ENCODE measurements at regions not wholly inside any gene's neighbourhood (a gene's known extent, or its start where the extent isn't known, plus 50 kb on each side); places are given as distances from the start of the nearest gene placed in this dataset.

DNA sequence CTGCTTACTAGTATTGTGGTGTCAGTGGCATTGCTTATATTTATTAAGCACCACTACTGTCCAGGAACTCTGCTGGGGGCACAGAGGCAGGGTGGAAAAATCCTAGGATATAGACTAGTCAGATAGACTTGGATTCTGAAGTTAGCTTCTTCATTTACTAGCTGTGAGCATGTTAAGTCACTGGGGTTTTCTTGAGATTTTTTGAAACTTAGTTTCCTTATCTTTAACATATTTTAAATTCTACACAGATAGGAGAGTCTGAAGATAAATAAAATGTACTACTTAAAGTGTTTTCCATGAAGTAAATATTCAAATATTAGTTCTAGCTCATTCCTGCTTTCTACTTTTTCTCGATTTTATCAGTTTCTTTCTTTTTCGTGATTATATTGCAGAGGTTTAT is 196.9 kb upstream of the GRID2 start:
- no peak for DNase-seq (ENCODE audit: low read depth)

DNA sequence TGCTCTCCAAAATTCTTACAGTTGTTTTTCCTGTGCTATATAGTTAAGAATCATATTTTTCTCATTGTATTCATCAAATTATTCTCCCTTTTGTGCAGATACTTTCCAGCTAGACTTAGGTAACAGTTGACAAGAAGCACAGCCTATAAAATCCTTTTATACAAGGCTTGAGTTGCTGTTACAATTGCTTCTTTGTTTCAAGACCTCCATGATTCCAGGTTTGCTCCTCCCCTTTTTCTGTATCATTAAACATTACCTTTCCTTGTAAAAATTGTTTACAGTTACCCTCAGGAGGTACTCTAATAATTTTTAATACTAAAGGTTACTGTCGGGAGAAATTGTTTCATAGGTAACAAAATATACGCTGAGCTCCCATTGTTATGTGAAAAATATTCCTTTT is 192.3 kb upstream of the GRID2 start:
- DNase-seq (ENCODE audit: low read depth) = no peak

DNA sequence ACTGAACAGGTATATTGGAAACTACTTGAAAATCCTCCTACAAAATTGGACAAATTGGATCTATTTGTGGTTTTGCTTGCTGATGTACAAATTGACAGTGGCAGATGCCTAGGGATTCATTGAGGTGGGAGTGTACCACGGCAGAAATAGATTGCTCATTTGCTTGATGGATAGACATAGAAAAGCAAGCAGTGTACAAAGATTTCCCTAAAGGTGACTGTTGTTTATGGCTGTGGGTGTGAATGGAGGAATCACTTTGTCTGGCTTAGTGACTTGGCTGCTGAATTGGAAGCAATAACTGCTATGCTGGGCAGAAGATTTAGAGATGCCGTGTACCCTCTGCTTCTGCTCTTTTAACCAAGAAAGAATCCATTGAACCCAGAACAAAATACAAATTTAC is 191.0 kb upstream of the GRID2 start:
- no peak for DNase-seq (ENCODE audit: low read depth)

GRCh38 chr4:92120810-92121498 is 182.8 kb upstream of the GRID2 start:
- no peak for DNase-seq (ENCODE audit: low read depth)

GRCh38 chr4:92122911-92123310 is 180.9 kb upstream of the GRID2 start:
- DNase-seq (ENCODE audit: low read depth) = no peak

DNA sequence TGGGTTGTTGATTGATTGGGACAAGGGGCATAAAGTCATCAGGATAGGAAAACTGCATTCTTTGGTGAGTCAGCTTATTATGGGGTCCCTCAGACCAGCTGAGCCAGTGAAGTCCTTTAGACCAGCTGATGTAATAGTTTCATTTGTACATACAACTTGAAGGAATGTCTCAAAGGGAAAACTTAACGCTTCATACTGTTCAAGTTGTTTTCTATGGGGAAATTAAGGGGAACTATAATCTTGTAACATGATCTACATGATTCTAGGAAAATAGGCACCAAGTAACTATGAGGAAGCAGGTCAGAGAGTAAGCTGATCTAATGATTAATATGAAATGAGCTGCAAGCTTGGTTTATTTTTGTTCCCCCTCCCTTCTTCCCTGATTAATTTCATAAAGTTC is 175.1 kb upstream of the GRID2 start:
- DNase-seq (ENCODE audit: low read depth) = no peak

- DNase-seq (ENCODE audit: low read depth) = no peak
Observed at GRCh38 chr4:92129408-92129994, 174.3 kb upstream of the GRID2 start.

DNA sequence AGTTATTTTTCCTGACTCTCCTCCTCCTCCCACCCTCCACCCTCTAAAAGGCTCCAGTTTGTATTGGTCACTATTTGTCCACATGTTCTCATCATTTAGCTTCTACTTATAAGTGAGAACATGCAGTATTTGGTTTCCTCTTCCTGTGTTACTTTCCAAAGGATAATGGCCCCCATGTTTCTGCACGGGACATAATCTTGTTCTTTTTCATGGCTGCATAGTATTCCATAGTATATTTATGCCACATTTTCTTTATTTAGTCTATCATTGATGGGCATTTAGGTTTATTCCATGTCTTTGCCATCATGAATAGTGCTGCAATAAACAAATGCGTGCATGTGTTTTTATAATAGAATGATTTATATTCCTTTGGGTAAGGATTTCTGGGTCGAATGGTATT is 167.3 kb upstream of the GRID2 start:
- no peak for DNase-seq (ENCODE audit: low read depth)

DNA sequence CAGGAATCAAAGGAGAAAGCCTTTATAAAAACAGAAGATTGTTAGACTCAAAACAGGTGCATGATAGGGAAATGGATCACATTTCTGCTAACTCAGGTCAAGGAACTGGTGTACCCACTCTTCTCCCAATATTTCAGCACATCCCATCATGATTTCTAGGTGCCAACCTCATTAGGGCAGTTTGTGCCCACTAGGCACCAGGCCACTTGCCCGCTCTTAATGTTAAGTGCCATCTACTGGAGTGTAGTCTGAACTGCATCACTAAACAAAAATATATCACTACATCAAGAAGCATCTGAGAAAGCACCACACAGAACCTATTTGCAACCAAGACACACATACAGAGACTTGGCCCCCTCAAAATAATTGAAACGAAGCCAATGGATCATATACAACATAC is 140.4 kb upstream of the GRID2 start:
- DNase-seq (ENCODE audit: low read depth) = no peak

- DNase-seq (ENCODE audit: low read depth) = no peak
Observed at GRCh38 chr4:92170340-92170739, 133.4 kb upstream of the GRID2 start.

- no peak for DNase-seq (ENCODE audit: low read depth)
Observed at GRCh38 chr4:92172203-92172602, 131.6 kb upstream of the GRID2 start.

- DNase-seq (ENCODE audit: low read depth) = no peak
Observed at GRCh38 chr4:92175250-92175649, 128.5 kb upstream of the GRID2 start.

- DNase-seq (ENCODE audit: low read depth) = no peak
Observed at GRCh38 chr4:92182006-92182735, 121.6 kb upstream of the GRID2 start.

DNA sequence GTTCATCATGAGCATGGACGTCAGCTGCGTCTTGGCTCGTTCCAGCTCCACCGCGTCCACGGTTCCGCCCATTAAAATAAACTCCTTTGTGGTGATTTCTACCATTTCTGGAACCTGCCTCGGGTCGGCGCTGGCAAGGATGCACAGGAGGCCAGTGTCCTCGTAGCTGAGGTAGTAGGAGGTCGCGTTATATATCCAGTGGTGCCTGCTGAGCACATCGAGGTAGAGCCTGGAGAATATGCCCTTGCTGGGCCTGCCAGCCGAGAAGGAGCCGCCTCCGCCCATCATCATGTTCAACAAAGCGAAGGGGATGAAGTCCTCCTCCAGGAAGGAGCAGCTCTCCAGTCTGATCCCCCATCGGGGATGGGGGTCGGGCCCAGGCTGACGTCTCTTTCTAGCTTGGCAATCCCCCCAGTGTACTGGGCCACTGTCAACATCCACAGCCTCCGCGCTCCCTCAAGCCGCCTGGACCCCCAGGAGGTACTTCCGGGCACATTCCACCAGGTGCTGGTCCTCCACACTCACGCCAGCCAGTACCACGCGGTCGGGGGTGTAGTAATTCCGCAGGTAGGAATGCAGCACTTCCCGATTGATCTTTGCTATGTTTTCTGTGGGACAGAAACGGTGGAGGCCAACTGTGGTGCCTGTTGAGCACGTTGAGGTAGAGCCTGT is 120.9 kb upstream of the GRID2 start:
- no peak for DNase-seq (ENCODE audit: low read depth)

- DNase-seq (ENCODE audit: low read depth) = no peak
Observed at GRCh38 chr4:92183825-92184224, 119.9 kb upstream of the GRID2 start.

DNA sequence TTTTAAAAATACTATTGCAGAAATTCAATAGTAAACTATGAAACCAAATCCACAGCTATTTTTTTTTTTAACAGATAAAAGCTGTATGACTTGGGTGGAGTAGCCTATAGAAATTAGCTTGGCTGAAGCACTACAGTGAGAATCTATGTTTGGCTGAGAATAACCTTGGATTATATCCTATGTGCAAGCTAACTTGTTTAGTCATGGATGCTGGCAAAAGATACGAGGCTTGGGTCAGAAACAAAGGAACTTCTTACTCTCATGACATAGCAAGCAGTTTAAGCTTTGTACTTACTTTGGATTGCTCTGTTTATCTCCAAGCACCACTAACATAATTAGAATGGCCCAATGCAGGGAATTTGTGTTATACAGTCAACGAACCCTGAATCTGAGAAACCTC is 119.2 kb upstream of the GRID2 start:
- no peak for DNase-seq (ENCODE audit: low read depth)

DNA sequence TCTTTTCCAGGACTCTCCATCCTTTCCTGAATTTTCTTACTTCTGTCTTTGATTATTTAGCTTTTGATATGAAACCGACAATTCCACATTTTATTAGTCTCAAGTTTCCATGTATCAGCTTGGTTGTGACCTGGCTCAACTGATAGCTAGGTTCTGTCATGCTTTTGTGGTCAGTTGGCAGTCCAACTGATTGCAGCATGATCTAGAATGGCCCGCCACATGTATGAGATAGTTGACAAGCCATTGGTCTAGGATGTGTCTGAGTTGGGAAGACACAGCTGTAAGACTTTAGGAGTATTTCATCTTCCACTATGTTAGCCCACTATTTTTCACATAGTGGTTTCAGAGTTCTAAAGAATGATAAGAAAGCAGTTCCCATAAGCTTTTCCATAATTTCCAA is 117.5 kb upstream of the GRID2 start:
- DNase-seq (ENCODE audit: low read depth) = no peak

GRCh38 chr4:92189146-92189545 is 114.6 kb upstream of the GRID2 start:
- no peak for DNase-seq (ENCODE audit: low read depth)

DNA sequence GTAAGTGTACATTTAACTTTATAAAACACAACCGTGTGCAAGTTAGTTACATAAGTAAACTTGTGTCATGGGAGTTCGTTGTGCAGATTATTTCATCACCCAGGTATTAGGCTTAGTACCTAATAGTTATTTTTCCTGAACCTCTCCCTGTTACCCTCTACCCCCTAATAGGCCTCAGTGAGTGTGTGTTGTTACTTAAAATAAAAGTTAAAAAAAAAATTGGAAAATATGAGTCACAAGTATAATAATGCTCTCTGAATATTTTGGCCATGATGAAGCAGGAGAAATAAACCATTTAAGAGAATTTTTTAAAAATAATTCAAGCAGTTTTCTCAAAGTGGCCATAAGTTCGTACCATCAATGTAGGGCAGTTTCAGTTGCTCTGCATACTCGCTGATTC is 105.1 kb upstream of the GRID2 start:
- no peak for DNase-seq (ENCODE audit: low read depth)

DNA sequence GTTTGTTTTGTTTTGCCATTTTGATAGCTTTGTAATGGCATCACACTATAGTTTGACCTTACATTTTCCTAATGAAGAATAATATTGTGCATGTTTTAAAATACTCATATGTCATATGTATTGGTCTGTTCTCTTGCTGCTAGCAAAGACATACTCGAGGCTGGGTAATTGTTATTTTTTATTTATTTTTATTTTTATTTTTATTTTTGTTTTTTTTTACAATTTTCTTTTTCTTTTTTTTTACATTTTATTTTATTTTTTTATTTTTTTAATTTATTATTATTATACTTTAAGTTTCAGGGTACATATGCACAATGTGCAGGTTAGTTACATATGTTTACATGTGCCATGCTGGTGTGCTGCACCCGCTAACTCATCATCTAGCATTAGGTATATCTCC is 104.6 kb upstream of the GRID2 start:
- no peak for DNase-seq (ENCODE audit: low read depth)

GRCh38 chr4:92210906-92211305 is 92.9 kb upstream of the GRID2 start:
- no peak for DNase-seq (ENCODE audit: low read depth)

- DNase-seq (ENCODE audit: low read depth) = no peak
Observed at GRCh38 chr4:92215476-92215875, 88.3 kb upstream of the GRID2 start.

DNA sequence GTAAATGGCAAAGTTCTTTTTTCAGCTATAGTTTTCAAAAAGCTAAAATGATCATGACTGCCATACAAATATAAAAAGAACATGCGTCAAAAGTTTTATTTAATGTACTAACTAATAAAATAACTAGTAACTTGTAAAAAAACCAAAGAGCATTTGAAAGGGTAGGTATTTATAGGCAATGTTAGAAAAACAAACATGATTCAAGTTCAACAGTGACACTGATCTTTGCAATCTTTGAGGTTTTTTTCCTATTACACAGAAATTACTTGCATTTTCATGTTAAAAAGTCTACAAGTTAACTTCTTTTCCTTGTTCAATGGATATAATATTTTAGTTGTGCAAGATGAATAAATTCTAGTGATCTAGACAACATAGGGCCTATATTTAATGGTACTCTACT is 72.3 kb upstream of the GRID2 start:
- no peak for DNase-seq (ENCODE audit: low read depth)
